ENCODE measurements at regions not wholly inside any gene's neighbourhood (a gene's known extent, or its start where the extent isn't known, plus 50 kb on each side); places are given as distances from the start of the nearest gene placed in this dataset.

DNA sequence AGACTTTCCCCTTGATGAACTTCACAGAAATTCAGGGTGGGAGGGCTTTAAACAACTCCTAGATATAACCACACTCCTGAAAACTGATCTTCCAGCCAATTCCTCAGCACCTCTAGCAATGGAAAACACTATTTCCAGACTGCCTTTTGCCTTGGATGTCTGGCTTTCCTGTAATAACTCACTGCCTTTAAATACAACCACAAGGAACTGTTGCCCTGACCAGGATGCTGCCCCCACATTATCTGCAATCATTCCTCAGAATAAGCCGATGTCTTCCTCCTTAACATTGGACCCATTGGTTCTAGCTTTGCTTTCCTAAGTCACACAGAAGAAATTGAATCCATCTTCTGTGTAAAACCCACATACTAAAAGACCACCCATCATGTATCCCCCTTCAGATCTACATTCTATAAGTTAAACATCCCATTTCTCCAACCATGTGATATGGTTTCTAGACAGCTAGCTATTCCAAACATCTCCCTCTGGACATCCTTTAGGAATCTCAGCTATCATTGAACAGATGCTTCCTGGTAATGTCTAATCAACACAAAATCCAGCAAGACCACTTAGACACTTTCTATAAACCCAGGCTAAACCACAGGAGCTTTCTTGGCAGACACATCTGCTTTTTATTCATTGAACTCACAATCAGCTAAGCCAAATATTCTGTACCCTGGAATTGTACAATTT lies 95.9 kb upstream of the KCNQ5 start:
- no peaks in the 10 kb centered on the region for H3K27me3 ChIP-seq (ENCODE audit: insufficient read depth, low read length, poor library complexity)
- H4K20me1 ChIP-seq (ENCODE audit: insufficient read depth, low read length) = no peaks in the 10 kb centered on the region
- no peak overlapping the region for H3K9ac ChIP-seq (ENCODE audit: low read depth, low read length)
- no peak overlapping the region for H3K27ac ChIP-seq (ENCODE audit: low read length)
- no peaks in the 10 kb centered on the region for H3K9me3 ChIP-seq (ENCODE audit: insufficient read depth, low read length, severe bottlenecking)
- TF ChIP-seq EZH2 (IDR thresholded peaks at IDR 0.05; ENCODE audit: borderline replicate concordance, low read depth, low read length, severe bottlenecking) = no peak
- TF ChIP-seq, protein P1, sequence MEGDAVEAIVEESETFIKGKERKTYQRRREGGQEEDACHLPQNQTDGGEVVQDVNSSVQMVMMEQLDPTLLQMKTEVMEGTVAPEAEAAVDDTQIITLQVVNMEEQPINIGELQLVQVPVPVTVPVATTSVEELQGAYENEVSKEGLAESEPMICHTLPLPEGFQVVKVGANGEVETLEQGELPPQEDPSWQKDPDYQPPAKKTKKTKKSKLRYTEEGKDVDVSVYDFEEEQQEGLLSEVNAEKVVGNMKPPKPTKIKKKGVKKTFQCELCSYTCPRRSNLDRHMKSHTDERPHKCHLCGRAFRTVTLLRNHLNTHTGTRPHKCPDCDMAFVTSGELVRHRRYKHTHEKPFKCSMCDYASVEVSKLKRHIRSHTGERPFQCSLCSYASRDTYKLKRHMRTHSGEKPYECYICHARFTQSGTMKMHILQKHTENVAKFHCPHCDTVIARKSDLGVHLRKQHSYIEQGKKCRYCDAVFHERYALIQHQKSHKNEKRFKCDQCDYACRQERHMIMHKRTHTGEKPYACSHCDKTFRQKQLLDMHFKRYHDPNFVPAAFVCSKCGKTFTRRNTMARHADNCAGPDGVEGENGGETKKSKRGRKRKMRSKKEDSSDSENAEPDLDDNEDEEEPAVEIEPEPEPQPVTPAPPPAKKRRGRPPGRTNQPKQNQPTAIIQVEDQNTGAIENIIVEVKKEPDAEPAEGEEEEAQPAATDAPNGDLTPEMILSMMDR (IDR thresholded peaks at IDR 0.05; ENCODE audit: borderline replicate concordance, extremely low read depth, low read length, poor library complexity, severe bottlenecking) = no peak
- no peaks in the 10 kb centered on the region for H3K36me3 ChIP-seq (ENCODE audit: insufficient read depth, low read length)
- no peaks in the 10 kb centered on the region for H3K4me1 ChIP-seq (ENCODE audit: insufficient read depth, low read length)
- H3K79me2 ChIP-seq (ENCODE audit: insufficient read depth, low read length) = no peaks in the 10 kb centered on the region
- ATAC-seq (ENCODE audit: insufficient read depth, low read depth) (no peak), DNase-seq (no peak)
- no peak overlapping the region for H3K4me2 ChIP-seq (ENCODE audit: insufficient read depth, low read length)
- H3K4me3 ChIP-seq (ENCODE audit: low read depth in 1 of 2, low read length in 2 of 2) = no peak overlapping the region
- H2AFZ ChIP-seq (ENCODE audit: low read depth, low read length) = no peak overlapping the region

DNA sequence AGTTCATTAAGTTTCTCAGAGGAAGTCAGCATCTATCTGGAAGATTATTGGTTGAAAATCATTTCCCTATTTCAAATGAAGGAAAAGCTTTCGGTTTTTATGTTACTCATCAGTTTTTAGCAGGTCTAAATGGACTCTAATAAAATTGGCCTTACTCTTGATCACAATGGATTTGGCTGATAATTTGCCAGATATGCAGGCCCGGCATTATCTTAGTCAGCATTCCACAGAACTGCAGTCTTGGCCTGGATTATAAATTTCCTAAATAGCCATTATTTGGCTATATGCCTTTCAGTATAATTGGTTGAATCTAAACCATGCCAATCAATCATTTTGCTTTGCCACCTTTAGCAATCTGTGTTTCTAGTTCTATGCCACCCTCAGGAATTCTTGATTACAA lies 91.7 kb upstream of the KCNQ5 start:
- Histone ChIP-seq H3K79me2 (ENCODE audit: insufficient read depth, low read length) (no peaks in the 10 kb centered on the region), H3K4me1 (ENCODE audit: insufficient read depth, low read length) (no peaks in the 10 kb centered on the region), H4K20me1 (ENCODE audit: insufficient read depth, low read length) (no peaks in the 10 kb centered on the region), H3K9ac (ENCODE audit: low read depth, low read length) (no peak overlapping the region), H3K4me2 (ENCODE audit: insufficient read depth, low read length) (no peak overlapping the region), H3K4me3 (ENCODE audit: low read depth in 1 of 2, low read length in 2 of 2) (no peak overlapping the region), H3K9me3 (ENCODE audit: insufficient read depth, low read length, severe bottlenecking) (no peaks in the 10 kb centered on the region), H3K27ac (ENCODE audit: low read length) (no peak overlapping the region), H2AFZ (ENCODE audit: low read depth, low read length) (no peak overlapping the region), H3K36me3 (ENCODE audit: insufficient read depth, low read length) (no peaks in the 10 kb centered on the region), H3K27me3 (ENCODE audit: insufficient read depth, low read length, poor library complexity) (no peaks in the 10 kb centered on the region)
- ATAC-seq (ENCODE audit: insufficient read depth, low read depth) (no peak), DNase-seq (no peak)
- TF ChIP-seq EZH2 (IDR thresholded peaks at IDR 0.05; ENCODE audit: borderline replicate concordance, low read depth, low read length, severe bottlenecking) = no peak
- TF ChIP-seq, protein P1 (IDR thresholded peaks at IDR 0.05; ENCODE audit: borderline replicate concordance, extremely low read depth, low read length, poor library complexity, severe bottlenecking) = no peak

DNA sequence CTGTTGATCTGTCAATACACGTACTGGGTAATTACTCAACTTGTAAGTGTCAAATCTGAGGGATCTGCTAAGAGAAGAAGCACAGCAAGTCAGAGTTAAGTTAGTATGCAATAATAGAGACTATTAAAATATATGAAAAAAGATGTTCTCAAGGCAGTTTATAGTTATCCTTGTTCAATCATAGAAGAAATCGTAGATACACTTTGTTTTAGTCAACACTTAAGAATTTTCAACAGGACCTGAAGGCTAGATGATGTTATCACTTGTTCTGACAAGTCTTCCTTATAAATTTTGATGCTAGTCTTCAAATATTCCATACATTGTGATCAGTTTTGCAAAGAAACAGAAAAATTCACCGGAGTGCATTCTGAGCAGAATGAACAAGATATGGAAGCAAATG lies 91.1 kb upstream of the KCNQ5 start:
- no peak for ATAC-seq (ENCODE audit: insufficient read depth, low read depth)
- Histone ChIP-seq H3K27ac (ENCODE audit: low read length) (no peak overlapping the region), H3K4me2 (ENCODE audit: insufficient read depth, low read length) (no peak overlapping the region), H3K27me3 (ENCODE audit: insufficient read depth, low read length, poor library complexity) (peaks cover 1% of the 10 kb centered on the region), H3K4me1 (ENCODE audit: insufficient read depth, low read length) (no peaks in the 10 kb centered on the region), H2AFZ (ENCODE audit: low read depth, low read length) (no peak overlapping the region), H3K4me3 (ENCODE audit: low read depth in 1 of 2, low read length in 2 of 2) (no peak overlapping the region), H3K36me3 (ENCODE audit: insufficient read depth, low read length) (no peaks in the 10 kb centered on the region), H3K9ac (ENCODE audit: low read depth, low read length) (no peak overlapping the region), H3K9me3 (ENCODE audit: insufficient read depth, low read length, severe bottlenecking) (no peaks in the 10 kb centered on the region), H4K20me1 (ENCODE audit: insufficient read depth, low read length) (no peaks in the 10 kb centered on the region), H3K79me2 (ENCODE audit: insufficient read depth, low read length) (no peaks in the 10 kb centered on the region)
- TF ChIP-seq EZH2 (IDR thresholded peaks at IDR 0.05; ENCODE audit: borderline replicate concordance, low read depth, low read length, severe bottlenecking) = no peak
- TF ChIP-seq, protein P1 (IDR thresholded peaks at IDR 0.05; ENCODE audit: borderline replicate concordance, extremely low read depth, low read length, poor library complexity, severe bottlenecking) = no peak
- no peak for DNase-seq
